CD4-positive, alpha-beta T cell treated with Interleukin-4 for 4 hours (primary cell): ENCODE measurements at regions not wholly inside any gene's neighbourhood (a gene's known extent, or its start where the extent isn't known, plus 50 kb on each side); places are given as distances from the start of the nearest gene placed in this dataset.

Source experiments
- DNase-seq: peaks from one replicate; pipeline ENCODE4 v3.0.0-alpha.2; 2020

DNA sequence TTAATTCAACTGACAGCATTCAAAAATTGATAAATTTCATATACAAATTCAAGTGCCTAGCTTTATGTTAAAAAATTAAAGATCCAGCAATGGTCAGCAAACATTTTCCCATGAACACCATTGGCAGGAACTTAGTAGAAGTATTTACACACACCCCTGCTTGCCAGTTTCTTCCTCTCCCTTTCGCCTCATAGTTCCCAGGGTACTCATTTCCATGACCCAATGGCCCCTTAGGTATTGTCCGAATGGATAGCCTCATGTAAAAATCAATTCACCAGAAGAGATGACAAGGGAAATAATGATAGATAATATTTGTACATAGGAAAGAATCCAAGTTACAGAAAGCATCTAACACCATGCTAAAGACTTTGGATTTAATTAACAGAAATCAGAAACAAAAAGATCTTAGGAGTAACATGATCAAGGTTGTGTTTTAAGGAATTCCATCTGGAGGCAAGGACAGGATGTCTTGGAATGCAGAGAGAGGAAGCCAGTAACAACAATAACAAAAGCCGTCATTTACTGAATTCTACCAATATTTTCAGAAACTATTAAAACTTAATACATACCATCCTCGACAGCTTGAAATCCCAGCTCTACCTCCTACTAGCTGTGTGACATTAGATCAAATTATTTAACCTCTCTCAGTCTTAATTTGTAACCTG lies 423.0 kb downstream of the IRS1 start:
- DNase-seq: no peak

- DNase-seq: no peak
Observed at GRCh38 chr2:226366920-226367319, 432.7 kb downstream of the IRS1 start.

GRCh38 chr2:226364217-226364616 lies 435.4 kb downstream of the IRS1 start:
- DNase-seq: no peak

- no peak for DNase-seq
Observed at GRCh38 chr2:226362980-226363379, 436.6 kb downstream of the IRS1 start.

GRCh38 chr2:226360658-226361057 lies 439.0 kb downstream of the IRS1 start:
- no peak for DNase-seq

DNA sequence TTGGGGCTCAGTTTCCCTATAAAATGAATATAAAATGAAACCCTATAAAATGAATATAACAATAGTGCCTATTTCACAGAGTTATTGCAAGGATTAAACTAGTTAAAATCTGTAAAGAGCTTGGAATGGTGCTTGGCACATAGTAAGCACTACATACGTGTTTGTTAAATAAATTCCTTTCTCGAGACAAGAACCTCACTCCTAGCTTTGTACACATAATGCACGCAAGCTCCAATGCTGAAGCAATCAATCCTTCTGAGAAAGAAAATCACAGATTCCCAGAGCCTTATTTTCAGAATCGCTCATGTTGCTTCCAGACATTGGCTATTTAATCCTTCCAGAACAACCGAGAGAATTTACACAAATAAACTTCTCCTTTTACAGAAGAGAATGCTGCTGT lies 440.9 kb downstream of the IRS1 start:
- DNase-seq: no peak

DNA sequence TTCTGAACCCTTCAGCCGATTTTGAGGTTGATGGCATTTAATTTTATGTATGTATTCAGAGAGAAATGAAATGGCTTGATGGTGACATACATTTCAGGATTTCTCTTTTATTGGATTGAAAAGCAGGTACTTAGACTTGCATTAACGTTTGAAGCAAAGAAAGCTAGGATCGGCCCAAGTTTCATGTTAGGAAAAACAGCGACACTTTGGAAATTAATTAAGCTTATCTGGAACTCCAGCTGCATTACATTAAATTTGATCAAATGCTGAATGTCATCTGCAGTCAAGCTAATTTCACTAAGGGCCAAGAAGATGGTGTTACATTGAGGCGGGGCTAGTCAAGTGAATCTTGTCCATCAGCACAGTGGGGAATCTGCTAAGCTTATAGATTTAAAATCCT lies 441.8 kb downstream of the IRS1 start:
- no peak for DNase-seq

GRCh38 chr2:226355600-226355999 lies 444.0 kb downstream of the IRS1 start:
- no peak for DNase-seq

- DNase-seq: no peak
Observed at GRCh38 chr2:226354434-226354833, 445.2 kb downstream of the IRS1 start.

GRCh38 chr2:226352941-226353560 lies 446.6 kb downstream of the IRS1 start:
- no peak for DNase-seq

DNA sequence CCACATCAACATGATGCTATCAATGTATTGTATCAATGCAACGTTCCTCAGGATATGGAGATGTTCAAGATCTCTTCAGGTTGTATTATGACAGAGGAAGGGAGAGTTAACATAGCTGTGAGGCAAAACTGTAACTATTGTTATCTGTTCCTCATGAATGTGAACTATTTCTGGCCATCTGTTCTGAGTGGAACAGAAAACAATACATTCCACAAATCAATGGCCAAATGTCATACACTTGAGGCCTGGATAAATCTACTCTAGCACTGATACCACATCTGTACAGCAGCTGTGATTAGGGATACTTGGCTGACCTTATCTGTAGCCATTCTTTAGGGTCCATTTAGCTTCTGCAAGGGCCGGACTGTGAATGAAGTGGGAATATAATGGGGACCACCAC lies 447.9 kb downstream of the IRS1 start:
- no peak for DNase-seq

- DNase-seq: no peak
Observed at GRCh38 chr2:226339616-226340015, 460.0 kb downstream of the IRS1 start.

GRCh38 chr2:226338825-226339224 lies 460.8 kb downstream of the IRS1 start:
- DNase-seq: no peak

GRCh38 chr2:226337941-226338600 lies 461.5 kb downstream of the IRS1 start:
- DNase-seq: no peak

DNA sequence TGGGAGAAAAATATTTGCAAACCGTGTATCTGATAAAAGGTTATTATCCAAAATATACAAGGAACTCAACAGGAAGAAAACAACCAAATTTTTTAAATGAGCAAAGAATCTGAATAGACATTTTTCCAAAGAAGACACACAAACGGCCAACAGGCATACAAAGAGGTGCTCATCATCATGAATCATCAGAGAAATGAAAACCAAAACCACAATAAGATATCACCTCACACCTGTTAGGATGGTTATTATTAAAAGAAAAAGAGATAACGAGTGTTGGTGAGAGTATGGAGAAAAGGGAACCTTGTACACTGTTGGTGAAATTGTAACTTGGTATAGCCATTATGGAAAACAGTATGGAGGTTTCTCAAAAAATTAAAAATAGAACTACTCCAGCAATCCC lies 463.3 kb downstream of the IRS1 start:
- no peak for DNase-seq

- no peak for DNase-seq
Observed at GRCh38 chr2:226334981-226335720, 464.5 kb downstream of the IRS1 start.

DNA sequence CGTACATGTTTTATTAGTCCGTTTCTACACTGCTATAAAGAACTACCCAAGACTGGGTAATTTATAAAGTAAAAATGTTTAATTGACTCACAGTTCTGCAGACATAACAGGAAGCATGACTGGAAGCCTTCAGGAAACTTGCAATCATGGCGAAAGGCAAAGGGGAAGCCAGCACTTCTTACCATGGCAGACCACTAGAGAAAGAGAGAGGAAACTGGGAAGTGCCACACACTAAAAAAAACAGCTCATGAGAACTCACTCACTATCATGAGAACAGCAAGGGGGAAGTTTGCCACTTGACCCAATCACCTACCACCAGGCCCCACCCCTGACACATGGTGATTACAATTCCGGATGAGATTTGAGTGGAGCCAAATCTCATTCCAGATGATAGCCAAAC lies 466.2 kb downstream of the IRS1 start:
- no peak for DNase-seq

DNA sequence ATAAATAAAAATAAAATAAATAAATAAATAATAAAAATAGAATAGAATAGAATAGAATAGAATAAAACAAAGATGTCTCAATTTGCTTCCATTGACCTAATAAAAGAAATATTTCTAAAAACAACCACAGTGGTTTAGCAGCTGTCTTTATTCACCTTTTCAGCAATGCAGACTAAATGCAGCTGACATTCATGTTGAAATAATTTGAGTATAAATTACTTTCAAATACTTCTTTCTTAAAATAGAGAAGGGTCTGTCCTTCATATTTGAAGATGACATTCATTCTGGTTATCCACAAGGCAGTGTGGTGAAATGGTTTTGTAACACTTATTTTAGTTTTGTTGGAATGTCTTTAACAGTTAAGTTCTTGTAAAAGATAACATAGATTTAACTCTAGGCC lies 469.4 kb downstream of the IRS1 start:
- DNase-seq: no peak

- DNase-seq: no peak
Observed at GRCh38 chr2:226329180-226329579, 470.4 kb downstream of the IRS1 start.

- no peak for DNase-seq
Observed at GRCh38 chr2:226327830-226328229, 471.8 kb downstream of the IRS1 start.

- no peak for DNase-seq
Observed at GRCh38 chr2:226325526-226325925, 474.1 kb downstream of the IRS1 start.

DNA sequence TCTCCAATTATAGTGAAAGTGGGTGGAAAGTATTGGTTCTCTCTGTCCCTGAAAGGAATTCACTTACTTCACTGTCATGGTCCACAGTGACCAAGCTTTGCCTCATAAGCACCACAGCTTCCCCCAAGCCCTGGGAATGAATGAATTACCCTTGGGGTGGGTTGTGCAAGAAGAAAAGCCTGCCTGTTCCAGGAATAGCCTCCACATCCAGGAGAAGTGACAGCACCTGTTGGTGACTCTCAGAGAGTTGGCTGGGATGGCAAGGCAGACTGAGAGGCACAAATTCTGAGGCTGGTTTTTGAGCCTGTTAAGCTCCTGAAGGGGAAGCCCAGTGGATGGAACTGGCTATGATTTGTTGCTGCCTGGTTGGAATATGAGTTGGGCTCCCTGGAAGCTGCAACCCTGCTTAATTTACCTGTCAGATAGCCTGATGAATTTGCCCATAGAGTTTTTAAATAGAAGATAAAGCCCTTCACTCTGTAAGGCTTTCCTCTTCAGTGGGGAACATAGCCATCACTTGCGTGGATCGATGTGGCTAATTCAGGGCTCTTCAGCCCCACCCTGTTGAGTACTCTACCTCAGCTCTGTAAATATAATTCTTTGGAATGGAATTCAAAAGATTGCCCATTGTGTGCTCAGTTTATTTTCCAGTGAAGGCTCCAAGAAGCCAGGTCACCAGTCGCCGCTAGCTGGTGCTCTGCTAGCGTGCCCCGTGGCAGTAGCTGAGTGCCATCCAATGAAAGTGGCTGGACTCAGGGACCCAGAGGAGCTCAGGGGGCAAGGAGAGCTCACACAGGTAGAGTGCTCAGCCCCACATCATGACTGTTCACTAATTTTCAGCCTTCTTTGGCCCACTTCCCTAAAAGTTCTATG lies 479.3 kb downstream of the IRS1 start:
- DNase-seq: no peak

DNA sequence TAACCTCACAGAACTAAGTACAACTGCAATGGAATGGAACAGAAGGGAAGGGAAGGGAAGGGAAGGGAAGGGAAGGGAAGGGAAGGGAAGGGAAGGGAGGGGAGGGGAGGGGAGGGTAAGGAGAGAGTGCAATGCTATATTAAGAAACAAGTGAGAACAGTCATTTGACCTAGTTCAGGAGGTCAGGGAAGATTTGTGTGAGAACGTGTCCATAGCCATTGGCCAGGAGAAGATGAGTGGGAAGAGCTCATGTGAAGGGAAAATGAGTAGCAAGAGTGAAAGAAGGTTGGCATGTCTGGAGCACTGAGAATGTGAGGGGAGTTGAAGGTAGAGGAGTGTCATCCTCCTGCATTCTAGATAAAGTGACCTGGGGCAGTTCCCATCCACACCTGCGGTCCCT lies 481.6 kb downstream of the IRS1 start:
- DNase-seq: no peak
